Esophagus squamous epithelium (tissue), 5 donors: ENCODE measurements at regions not wholly inside any gene's neighbourhood (a gene's known extent, or its start where the extent isn't known, plus 50 kb on each side); places are given as distances from the start of the nearest gene placed in this dataset.
"Not testable (repeated sequence)": the region's sequence is repeated elsewhere in the genome, so short reads cannot be mapped to it uniquely, and the experiment has no call there.

Experiments used
- DNase-seq: peaks from one replicate; lab custom pipeline; 2025; lab: John Stamatoyannopoulos, UW
- H3K27ac ChIP-seq, 4 donors: fragments of 200-600 bp; sonication (generic); one replicate each; pipeline ENCODE4 v1.5.1; 2016 to 2019; ENCODE audit warnings: mild to moderate bottlenecking in 1 of 4
- H3K27me3 ChIP-seq, 4 donors: fragments of 200-600 bp; sonication (generic); 1 replicate in 3 of 4; 2 replicates in 1 of 4; pipeline versions ENCODE4 v1.5.1 to v1.6.0; 2017 to 2021; ENCODE audit warnings: antibody characterized with exemption in 1 of 4
- H3K36me3 ChIP-seq, 3 donors: fragments of 200-600 bp; sonication (generic); one replicate each; pipeline ENCODE4 v1.5.1; 2016 to 2019
- H3K4me1 ChIP-seq, 3 donors: fragments of 200-600 bp; sonication (generic); one replicate each; pipeline ENCODE4 v1.5.1; 2017 to 2019
- H3K4me3 ChIP-seq, 4 donors: fragments of 200-600 bp; sonication (generic); 1 replicate in 3 of 4; 2 replicates in 1 of 4; pipeline ENCODE4 v1.5.1; 2016 to 2019; ENCODE audit warnings: mild to moderate bottlenecking in 2 of 4, moderate library complexity in 1 of 4
- H3K9me3 ChIP-seq, 3 donors: fragments of 200-600 bp; sonication (generic); one replicate each; pipeline ENCODE4 v1.5.1; 2016 to 2019
- POLR2A ChIP-seq, 4 donors: fragments of 450-650 bp; IDR thresholded peaks; one replicate each; pipeline ENCODE4 v1.6.1; 2017; ENCODE audit warnings: antibody characterized with exemption in 4 of 4, mild to moderate bottlenecking in 4 of 4, moderate library complexity in 3 of 4
- WGBS, 2 donors: methylation state at CpG; one replicate each; pipeline ENCODE4 v1.1.5; 2018; 5-methylcytosine and 5-hydroxymethylcytosine counted together
- intact Hi-C: fragments of 100-400 bp; cut with DNase I; formaldehyde crosslinking; loops from one replicate; pipeline ENCODE4 v1.15.0; 2022
- TF ChIP-seq, protein P1 (sequence below), 6 experiments: fragments of 450-650 bp in 4 of 6; fragments of 200-600 bp in 2 of 6; sonication (generic) in 2 of 6; IDR thresholded peaks; one replicate each; pipeline ENCODE4 v1.5.1; 2016 to 2019; ENCODE audit warnings: antibody characterized with exemption in 6 of 6, mild to moderate bottlenecking in 4 of 6, moderate library complexity in 4 of 6
- donor health status: DM: yes; HTN: yes; CAD: no.

GRCh38 chr6:68225729-68226128 is 409.4 kb upstream of the ADGRB3 start:
- intact Hi-C loops: no loop called here
- TF ChIP-seq, protein P1, sequence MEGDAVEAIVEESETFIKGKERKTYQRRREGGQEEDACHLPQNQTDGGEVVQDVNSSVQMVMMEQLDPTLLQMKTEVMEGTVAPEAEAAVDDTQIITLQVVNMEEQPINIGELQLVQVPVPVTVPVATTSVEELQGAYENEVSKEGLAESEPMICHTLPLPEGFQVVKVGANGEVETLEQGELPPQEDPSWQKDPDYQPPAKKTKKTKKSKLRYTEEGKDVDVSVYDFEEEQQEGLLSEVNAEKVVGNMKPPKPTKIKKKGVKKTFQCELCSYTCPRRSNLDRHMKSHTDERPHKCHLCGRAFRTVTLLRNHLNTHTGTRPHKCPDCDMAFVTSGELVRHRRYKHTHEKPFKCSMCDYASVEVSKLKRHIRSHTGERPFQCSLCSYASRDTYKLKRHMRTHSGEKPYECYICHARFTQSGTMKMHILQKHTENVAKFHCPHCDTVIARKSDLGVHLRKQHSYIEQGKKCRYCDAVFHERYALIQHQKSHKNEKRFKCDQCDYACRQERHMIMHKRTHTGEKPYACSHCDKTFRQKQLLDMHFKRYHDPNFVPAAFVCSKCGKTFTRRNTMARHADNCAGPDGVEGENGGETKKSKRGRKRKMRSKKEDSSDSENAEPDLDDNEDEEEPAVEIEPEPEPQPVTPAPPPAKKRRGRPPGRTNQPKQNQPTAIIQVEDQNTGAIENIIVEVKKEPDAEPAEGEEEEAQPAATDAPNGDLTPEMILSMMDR (IDR thresholded peaks at IDR 0.05): no peak
- no peak for TF ChIP-seq POLR2A (IDR thresholded peaks at IDR 0.05)
- no peaks in the 10 kb centered on the region for H3K9me3 ChIP-seq
- no peaks in the 10 kb centered on the region for H3K36me3 ChIP-seq
- no peak for DNase-seq
- H3K27me3 ChIP-seq: no peaks in the 10 kb centered on the region
- no peak overlapping the region for H3K4me3 ChIP-seq
- no peaks in the 10 kb centered on the region for H3K4me1 ChIP-seq
- H3K27ac ChIP-seq: no peak overlapping the region

DNA sequence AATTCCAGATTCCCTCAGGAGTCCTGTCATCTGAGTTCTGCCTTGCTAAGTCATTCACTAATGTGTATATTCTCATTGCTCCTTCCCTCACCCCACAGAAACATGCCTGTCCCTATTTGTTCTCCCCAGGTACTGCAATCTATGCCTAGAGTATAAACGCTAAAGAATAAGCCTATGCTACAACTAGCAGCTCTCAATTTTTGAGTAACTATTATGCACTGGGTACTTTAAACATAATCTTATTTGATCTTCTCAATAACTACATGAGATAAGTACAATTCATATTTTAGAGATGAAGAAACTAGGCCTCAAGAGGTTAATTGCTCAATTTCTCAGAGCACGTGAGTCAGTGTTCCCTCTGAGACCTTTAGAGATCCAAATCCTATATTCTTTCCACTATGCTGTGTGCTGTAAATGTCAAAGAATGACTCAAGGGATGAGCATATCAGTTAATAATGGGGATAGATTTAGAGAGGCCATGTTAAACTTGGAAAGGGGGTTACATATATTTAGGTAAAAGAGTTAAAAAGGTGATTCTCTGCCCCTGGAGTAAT is 423.8 kb upstream of the ADGRB3 start:
- TF ChIP-seq, protein P1 (IDR thresholded peaks at IDR 0.05): no peak
- TF ChIP-seq POLR2A (IDR thresholded peaks at IDR 0.05): no peak
- Histone ChIP-seq H3K4me3 (no peak overlapping the region), H3K4me1 (no peaks in the 10 kb centered on the region), H3K36me3 (no peaks in the 10 kb centered on the region), H3K9me3 (peaks cover 0 to under 1% (median 0%) of the 10 kb centered on the region in 3 donors), H3K27me3 (no peaks in the 10 kb centered on the region), H3K27ac (no peak overlapping the region)
- intact Hi-C loops: no loop called here
- WGBS, 2 donors: 64 to 82% methylated on average over 2 of the region's 2 CpGs
- DNase-seq: no peak

- H3K27me3 ChIP-seq, H3K4me1 ChIP-seq, DNase-seq, H3K36me3 ChIP-seq, H3K9me3 ChIP-seq, intact Hi-C loops, H3K4me3 ChIP-seq, H3K27ac ChIP-seq: not testable (repeated sequence)
Observed at GRCh38 chr6:68207612-68208011, 427.5 kb upstream of the ADGRB3 start.

GRCh38 chr6:68200929-68201328 is 434.2 kb upstream of the ADGRB3 start:
- Histone ChIP-seq H3K27ac (no peak overlapping the region), H3K4me3 (no peak overlapping the region), H3K36me3 (no peaks in the 10 kb centered on the region), H3K27me3 (no peaks in the 10 kb centered on the region), H3K4me1 (no peaks in the 10 kb centered on the region), H3K9me3 (peaks cover 0 to 2% (median 0%) of the 10 kb centered on the region in 3 donors)
- no peak for TF ChIP-seq POLR2A (IDR thresholded peaks at IDR 0.05)
- DNase-seq: no peak
- intact Hi-C loops: no loop called here

- intact Hi-C loops: no loop called here
- Histone ChIP-seq H3K9me3 (peaks cover 0 to 12% (median 0%) of the 10 kb centered on the region in 3 donors), H3K4me1 (no peaks in the 10 kb centered on the region), H3K27ac (no peak overlapping the region), H3K4me3 (no peak overlapping the region), H3K36me3 (no peaks in the 10 kb centered on the region), H3K27me3 (no peaks in the 10 kb centered on the region)
- WGBS, 2 donors: 75 to 100% methylated on average over 1 of the region's 1 CpG
- TF ChIP-seq POLR2A (IDR thresholded peaks at IDR 0.05): no peak
- TF ChIP-seq, protein P1 (IDR thresholded peaks at IDR 0.05): no peak
- DNase-seq: no peak
Observed at GRCh38 chr6:68197356-68197755, 437.7 kb upstream of the ADGRB3 start.

DNA sequence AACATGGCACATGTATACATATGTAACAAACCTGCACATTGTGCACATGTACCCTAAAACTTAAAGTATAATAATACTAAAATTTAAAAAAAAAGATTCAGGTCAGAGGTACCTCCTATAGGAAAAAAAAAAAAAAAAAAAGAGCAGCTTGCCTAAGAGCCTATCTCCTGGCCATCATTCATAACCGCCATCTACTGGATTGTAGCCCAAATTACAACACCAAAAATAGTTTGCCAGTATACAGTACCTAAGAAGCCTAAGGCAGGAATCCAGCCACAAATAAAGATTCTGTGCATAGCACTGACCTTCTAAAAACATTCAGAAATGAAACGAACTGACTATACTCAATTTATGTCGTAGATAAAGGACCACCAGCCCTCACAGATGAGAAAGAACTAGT is 438.4 kb upstream of the ADGRB3 start:
- TF ChIP-seq POLR2A (IDR thresholded peaks at IDR 0.05): no peak
- TF ChIP-seq, protein P1 (IDR thresholded peaks at IDR 0.05): no peak
- Histone ChIP-seq H3K27me3 (no peaks in the 10 kb centered on the region), H3K4me3 (no peak overlapping the region), H3K4me1 (no peaks in the 10 kb centered on the region), H3K9me3 (peaks cover 0 to 12% (median 0%) of the 10 kb centered on the region in 3 donors), H3K36me3 (no peaks in the 10 kb centered on the region), H3K27ac (no peak overlapping the region)
- 33 to 45% methylated on average over 2 of the region's 3 CpGs for WGBS, 2 donors
- DNase-seq: no peak
- intact Hi-C loops: no loop called here

- H3K27me3 ChIP-seq, H3K27ac ChIP-seq, intact Hi-C loops, H3K36me3 ChIP-seq, H3K4me3 ChIP-seq, H3K4me1 ChIP-seq, DNase-seq: not testable (repeated sequence)
- WGBS, 2 donors: 74 to 80% methylated on average over 2 of the region's 2 CpGs
- H3K9me3 ChIP-seq: peaks cover 0 to 16% (median 0%) of the 10 kb centered on the region in 3 donors
Observed at GRCh38 chr6:68195753-68196152, 439.3 kb upstream of the ADGRB3 start.
